Right kidney (tissue), 1 donor: ENCODE measurements at regions not wholly inside any gene's neighbourhood (a gene's known extent, or its start where the extent isn't known, plus 50 kb on each side); places are given as distances from the start of the nearest gene placed in this dataset.
"Not testable (repeated sequence)": the region's sequence is repeated elsewhere in the genome, so short reads cannot be mapped to it uniquely, and the experiment has no call there.

Experiments used
- DNase-seq: peaks from one replicate; pipeline ENCODE4 v3.0.0-alpha.2; 2016

GRCh38 chr11:129503646-129504045 is 128.0 kb downstream of the BARX2 start:
- no peak for DNase-seq

DNA sequence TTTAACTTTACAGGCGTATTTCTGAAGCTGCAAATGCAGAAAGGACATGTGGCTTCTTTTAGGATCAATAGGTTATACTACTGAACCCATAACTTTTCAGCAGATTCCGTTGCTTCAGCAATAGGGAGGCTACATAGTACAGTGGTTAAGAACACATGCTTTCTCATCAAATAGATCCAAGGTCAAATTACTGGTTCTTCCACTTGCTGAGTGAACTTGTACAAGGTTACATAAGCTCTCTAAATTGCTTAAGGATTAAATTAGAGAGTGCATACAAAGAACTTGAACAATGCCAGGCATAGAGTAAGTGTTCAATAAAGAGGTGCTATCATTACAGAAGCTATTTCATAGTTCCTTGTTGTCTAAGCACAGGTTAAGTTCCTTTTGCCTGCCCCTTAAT is 129.6 kb downstream of the BARX2 start:
- no peak for DNase-seq

GRCh38 chr11:129508163-129508562 is 132.5 kb downstream of the BARX2 start:
- no peak for DNase-seq

DNA sequence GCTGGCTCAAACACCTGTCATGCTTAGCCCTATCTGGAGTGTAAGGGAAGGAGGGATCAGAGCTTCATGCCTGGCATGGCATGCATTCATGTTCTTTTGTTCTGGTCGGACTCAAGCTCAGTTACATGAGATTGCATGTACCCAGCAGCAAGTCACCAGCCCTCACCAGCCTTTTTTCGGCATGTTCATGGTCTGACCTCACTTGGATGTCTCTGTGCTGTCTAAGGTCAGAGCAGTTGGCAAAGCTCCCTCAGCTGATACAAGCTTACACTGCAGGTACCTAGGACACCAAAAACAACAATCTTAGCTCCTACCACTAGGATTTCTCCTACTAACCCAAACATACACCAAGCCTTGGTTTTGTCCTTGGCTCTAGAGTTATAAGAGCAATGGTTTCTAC is 152.6 kb downstream of the BARX2 start:
- DNase-seq: no peak

DNA sequence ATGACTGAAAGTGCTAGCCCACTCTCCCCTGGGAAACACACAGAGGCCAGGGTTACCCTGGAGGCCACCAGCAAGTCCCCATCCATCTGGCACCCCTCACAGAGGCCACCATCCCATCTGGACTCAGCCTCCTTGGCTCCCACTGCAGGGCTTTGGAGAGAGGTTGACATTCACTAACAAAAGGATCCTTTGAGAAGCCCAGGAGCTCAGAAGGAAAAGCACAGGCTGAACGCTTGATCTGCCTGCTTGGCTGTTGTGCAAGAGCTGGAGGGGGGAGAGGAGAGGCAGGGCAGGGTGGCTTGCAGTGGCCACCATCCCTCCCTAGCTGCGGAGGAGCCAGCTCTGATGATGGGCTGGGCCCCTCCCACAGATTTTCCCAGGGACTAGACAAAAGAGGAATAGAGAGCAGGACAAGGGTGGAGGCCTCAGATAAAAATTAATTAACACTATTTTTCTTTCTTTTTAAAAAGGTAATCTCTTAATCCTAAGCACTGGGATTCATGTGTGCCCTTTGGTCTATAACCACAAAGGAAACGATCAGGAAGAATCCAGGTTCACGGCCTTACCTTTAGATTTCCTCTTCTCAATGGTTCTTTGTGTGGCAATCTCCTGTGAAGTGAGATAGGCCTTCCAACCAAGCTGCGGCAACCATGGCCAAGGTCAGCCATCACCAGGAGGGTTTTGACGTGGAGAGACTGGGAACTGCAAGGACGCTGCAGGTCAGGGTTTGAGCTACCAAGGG is 154.7 kb downstream of the BARX2 start:
- no peak for DNase-seq

- no peak for DNase-seq
Measured at GRCh38 chr11:129533395-129533794, 157.7 kb downstream of the BARX2 start.

DNA sequence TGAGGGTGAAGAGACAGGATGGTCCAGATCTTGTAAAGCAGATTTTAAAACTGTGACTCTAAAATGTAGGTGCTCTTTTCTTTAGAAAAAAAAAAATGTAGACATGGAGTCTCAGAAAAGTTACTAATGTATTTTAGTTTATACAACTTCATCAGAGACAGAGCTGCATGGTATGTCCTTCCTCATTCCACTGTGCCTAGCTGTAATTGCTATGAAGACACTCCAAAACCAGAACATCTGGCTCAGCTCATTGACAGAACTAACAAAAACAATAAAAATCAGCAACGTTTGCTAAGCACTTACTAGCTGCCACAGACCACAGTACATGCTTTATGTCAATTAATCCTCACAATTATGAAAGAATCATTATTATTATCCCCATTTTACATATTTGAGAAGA is 160.7 kb downstream of the BARX2 start:
- no peak for DNase-seq

DNA sequence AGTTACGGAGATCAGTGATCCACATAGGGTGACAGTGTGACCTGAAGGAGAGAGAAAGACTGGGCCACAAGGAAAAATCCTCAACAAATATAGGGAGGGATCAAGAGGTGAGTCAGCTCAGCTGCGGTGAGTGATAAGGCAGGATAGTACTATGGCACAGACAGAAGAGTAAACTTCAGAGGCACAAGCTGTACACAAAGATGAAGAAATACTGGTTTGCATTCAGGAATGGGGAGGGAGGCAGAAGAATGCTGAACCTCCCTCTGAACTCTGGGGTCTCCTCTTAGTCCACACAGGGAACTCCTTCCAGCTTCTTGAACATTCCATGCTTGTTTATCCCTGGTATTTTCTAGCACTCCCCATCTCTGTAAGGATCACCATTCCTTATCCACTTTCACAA is 162.7 kb downstream of the BARX2 start:
- no peak for DNase-seq

- no peak for DNase-seq
Measured at GRCh38 chr11:129543515-129544290, 168.1 kb downstream of the BARX2 start.

DNA sequence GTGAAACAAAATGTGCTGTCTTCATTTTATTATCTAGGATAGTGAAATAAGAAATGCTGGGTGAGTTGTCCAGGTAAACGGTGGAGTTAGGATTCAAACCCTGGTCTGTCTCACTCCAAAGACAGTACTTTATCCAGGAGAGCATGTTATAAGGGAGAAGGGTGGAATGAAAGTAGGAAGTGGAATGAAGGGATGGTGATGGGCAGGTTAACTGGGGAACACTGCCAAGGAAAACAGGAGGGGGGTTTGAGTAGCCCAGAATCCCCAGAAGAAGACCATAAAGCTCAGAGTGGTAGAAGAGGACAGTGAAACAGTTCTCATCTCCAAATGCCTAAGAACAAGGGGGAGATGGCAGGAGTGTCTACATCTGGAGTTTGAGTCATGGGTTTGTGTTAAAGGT is 169.0 kb downstream of the BARX2 start:
- DNase-seq: no peak

DNA sequence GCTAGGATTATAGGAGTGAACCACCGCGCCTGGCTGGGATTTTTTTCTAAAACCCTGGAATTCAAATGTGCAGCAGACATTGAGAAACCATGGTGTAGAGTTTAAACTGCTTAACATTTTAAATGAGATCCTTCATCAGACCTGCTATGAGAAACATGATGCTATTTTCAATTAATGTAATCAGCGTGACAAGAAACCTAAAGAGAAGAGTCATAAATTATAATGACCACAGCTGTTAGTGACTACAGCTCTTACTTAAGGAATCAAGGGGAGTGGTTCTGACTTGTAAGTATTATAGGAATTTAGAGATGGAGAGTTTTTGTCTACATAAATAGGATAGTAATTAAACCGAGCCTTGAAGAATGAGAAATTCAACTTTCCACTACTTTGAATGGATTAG is 170.6 kb downstream of the BARX2 start:
- no peak for DNase-seq

DNA sequence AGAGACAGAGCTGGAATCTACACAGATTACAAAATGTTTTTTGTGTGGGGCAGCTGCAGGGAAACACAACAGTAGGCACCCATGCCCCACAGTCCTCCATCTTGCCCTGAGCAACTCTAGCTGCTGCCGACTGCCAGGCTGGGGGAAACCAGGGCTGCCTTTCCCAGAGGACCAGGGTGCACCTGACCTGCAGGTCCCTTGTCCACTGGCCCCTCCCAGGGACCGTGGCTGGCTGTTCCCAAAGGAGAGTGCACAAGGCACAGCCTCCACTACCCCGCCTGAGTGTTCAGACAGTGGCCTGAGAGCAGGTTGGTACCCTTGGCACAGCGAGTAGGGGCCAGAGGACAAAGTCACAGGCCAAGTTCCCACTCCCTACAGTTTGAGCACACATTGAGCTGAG is 181.8 kb downstream of the BARX2 start:
- DNase-seq: no peak

DNA sequence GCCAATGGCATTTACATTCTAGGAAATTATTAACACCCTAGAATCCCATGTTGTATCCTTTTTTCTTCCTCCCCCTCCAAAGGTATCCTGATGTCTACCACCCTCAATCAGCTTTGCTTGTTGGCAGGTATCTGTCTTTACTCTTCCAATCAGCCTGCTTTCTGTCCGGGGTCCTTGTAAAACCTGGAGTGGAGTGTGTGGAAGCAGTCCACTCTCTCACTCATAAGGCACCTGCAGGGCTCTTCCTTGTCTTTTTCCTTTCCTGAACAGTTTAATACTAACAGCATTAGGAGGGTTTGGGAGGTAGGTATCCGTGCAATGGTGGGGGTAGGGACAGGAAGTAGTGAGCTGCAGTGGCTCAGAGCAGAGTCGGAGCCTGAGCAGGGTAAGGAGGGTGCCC is 193.4 kb downstream of the BARX2 start:
- no peak for DNase-seq

- DNase-seq: not testable (repeated sequence)
Measured at GRCh38 chr11:129572667-129573066, 197.0 kb downstream of the BARX2 start.

DNA sequence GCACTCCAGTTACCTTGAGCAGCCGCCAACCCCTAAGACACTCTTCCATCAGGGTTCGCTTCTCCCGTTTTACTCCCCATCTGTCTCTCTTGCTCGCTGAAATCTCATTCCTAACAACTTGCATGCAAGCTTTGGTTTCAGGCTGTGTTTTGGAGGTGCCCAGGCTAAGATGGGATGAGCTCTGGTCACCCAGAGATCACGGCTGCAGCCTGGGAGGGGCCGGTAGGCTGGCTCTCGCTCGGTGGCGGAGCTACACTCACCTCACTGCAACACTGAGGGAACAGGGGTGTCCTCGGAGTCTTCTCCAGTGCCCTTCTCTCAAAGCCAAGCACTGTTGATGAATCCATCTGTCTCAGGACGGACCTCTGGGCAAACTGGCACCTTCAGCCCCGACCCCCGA is 197.5 kb downstream of the BARX2 start:
- no peak for DNase-seq

- DNase-seq: no peak
Measured at GRCh38 chr11:129574431-129574830, 198.8 kb downstream of the BARX2 start.

GRCh38 chr11:129576652-129577051 is 201.0 kb downstream of the BARX2 start:
- no peak for DNase-seq

DNA sequence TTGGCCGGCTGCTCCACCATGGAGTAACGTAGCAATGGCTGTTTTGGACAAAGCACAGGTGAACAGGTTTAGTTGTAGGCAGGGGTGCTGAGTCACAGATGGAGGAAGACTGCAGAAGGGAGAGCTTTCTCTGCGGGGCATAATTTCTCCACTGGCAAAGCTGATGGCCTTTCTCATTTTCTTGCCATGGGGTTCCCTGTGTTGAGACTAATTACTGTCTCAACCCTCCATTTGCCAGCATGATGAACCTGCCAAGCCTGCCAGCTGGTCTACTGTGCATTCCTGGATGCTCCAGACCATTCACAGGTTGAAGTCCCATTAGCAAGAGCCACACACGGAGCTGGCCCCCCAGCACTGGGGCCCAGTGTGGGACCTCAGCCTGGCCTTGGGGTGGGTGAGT is 202.4 kb downstream of the BARX2 start:
- DNase-seq: no peak

GRCh38 chr11:129580278-129580677 is 204.6 kb downstream of the BARX2 start:
- DNase-seq: no peak

GRCh38 chr11:129584316-129584715 is 208.7 kb downstream of the BARX2 start:
- DNase-seq: no peak

- no peak for DNase-seq
Measured at GRCh38 chr11:129589190-129589860, 213.7 kb downstream of the BARX2 start.

GRCh38 chr11:129590030-129590752 is 214.5 kb downstream of the BARX2 start:
- DNase-seq: no peak
